Dermis microvascular lymphatic vessel endothelial cell (primary cell): ENCODE measurements at regions not wholly inside any gene's neighbourhood (a gene's known extent, or its start where the extent isn't known, plus 50 kb on each side); places are given as distances from the start of the nearest gene placed in this dataset.

Source experiments
- DNase-seq, 2 donors: peaks; one replicate each; pipeline versions ENCODE4 v3.0.0 to v3.0.0-alpha.2; 2010; ENCODE audit warnings: low read depth in 2 of 2

GRCh38 chr2:144281476-144281875 lies 238.4 kb downstream of the ZEB2 start:
- DNase-seq, result no peak

GRCh38 chr2:144280009-144280408 lies 239.9 kb downstream of the ZEB2 start:
- DNase-seq, result no peak

GRCh38 chr2:144279165-144279564 lies 240.8 kb downstream of the ZEB2 start:
- no peak for DNase-seq

GRCh38 chr2:144277622-144278354 lies 242.1 kb downstream of the ZEB2 start:
- DNase-seq, result no peak

- no peak for DNase-seq
These were observed 244.6 kb downstream of the ZEB2 start for GRCh38 chr2:144275340-144275739.

- DNase-seq, result peak in 1 of 2 donors; percentile 14
These were observed 245.8 kb downstream of the ZEB2 start for GRCh38 chr2:144274131-144274530.

- DNase-seq, result no peak
These were observed 249.0 kb downstream of the ZEB2 start for GRCh38 chr2:144270951-144271350.

GRCh38 chr2:144268036-144268678 lies 251.8 kb downstream of the ZEB2 start:
- DNase-seq, result no peak

GRCh38 chr2:144267239-144267638 lies 252.7 kb downstream of the ZEB2 start:
- DNase-seq, result no peak

GRCh38 chr2:144265654-144266053 lies 254.3 kb downstream of the ZEB2 start:
- no peak for DNase-seq

GRCh38 chr2:144261966-144262365 lies 258.0 kb downstream of the ZEB2 start:
- no peak for DNase-seq

GRCh38 chr2:144261336-144261735 lies 258.6 kb downstream of the ZEB2 start:
- DNase-seq, result no peak

- DNase-seq, result no peak
These were observed 260.6 kb downstream of the ZEB2 start for GRCh38 chr2:144259332-144259731.

GRCh38 chr2:144258154-144258553 lies 261.8 kb downstream of the ZEB2 start:
- no peak for DNase-seq

GRCh38 chr2:144256996-144257707 lies 262.8 kb downstream of the ZEB2 start:
- DNase-seq, result no peak

- DNase-seq, result no peak
These were observed 265.3 kb downstream of the ZEB2 start for GRCh38 chr2:144254342-144255235.

GRCh38 chr2:144253743-144254142 lies 266.2 kb downstream of the ZEB2 start:
- DNase-seq, result no peak

- DNase-seq, result no peak
These were observed 267.2 kb downstream of the ZEB2 start for GRCh38 chr2:144252694-144253093.

- DNase-seq, result no peak
These were observed 270.8 kb downstream of the ZEB2 start for GRCh38 chr2:144249035-144249637.

- no peak for DNase-seq
These were observed 271.4 kb downstream of the ZEB2 start for GRCh38 chr2:144248350-144249034.

- DNase-seq, result no peak
These were observed 275.0 kb downstream of the ZEB2 start for GRCh38 chr2:144244938-144245337.
